ENCODE measurements at regions not wholly inside any gene's neighbourhood (a gene's known extent, or its start where the extent isn't known, plus 50 kb on each side); places are given as distances from the start of the nearest gene placed in this dataset.
"Not testable (repeated sequence)": the region's sequence is repeated elsewhere in the genome, so short reads cannot be mapped to it uniquely, and the experiment has no call there.

DNA sequence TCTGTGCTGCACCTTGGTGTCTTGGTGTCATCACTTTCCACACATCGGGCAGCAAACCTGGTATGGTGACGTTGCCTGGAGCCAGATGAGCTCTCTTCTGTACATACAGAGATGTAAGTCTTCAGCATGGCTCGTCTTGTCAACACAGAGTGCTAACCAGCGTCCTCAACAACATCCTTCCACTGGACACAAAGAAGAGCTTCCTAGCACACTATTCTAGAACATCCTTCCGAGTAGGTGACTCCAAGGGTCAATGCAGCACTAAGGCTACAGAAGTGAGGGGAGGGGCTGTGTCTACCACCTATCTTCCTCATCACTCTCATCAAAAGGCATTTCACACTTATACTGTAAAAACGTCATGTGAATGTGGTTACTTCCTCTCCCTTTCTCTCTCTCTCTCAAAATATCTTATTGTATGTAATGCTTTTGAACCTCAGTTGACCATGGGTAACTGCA is 108.1 kb upstream of the SLC1A4 start:
- ATAC-seq, result no peak
- no peak for DNase-seq
- intact Hi-C loops (cut with DNase I, micrococcal nuclease), result no loop called here

- no peak for DNase-seq
- no peak for ATAC-seq
- intact Hi-C loops (cut with DNase I, micrococcal nuclease), result no loop called here
These were observed 101.6 kb upstream of the SLC1A4 start for GRCh38 chr2:64887565-64887964.

DNA sequence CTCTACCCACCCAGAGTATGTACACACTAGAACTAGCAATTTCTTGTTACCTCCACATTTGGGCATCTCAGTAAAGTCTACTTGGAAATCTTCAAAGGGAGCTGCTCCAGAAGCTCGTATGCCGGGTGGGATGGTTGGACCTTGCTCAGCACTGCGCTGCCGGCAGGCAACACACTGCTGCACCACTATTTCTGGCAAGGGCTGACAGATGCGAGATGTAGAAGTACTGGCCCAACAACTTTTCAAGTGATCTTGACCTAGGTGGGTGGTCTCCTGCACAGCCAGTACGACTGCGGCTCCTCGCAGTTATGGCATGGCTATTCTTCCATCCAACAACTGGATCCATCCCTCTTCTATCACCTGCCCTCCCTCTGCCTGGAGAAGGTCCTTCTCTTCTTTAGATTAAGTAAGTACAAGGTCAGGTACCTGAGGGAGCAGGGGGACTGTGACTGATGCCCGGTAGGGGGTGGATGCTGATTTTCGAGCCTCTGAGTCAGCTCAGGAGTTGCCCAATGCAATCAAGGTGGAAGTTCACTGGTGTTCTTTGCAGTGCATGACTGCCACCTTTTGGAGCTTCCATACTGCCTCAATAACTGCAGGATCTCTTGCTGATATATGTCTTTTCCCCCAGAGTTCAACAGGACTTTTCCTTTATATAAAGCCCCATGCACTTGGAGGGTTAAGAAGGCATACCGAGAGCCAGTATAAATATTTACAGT is 100.4 kb upstream of the SLC1A4 start:
- DNase-seq, result no peak

DNA sequence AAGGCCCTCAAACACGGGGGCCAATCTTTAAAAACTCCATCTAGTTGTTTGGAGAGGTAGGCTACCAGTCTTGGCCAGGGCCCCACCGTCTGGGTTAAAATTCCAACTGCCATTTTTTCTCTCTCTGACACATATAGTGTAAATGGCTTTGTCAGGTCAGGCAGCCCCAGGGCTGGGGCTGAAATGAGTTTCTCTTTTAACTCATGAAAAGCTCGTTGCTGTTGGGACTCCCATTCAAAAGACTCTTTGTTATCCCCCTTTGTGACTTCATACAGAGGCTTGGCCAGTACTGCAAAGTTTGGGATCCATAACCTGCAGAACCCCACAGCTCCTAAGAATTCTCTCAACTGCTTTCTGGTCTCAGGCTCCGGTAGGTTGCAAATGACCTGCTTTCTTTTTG is 99.4 kb upstream of the SLC1A4 start:
- intact Hi-C loops (cut with DNase I, micrococcal nuclease), result no loop called here
- no peak for DNase-seq
- ATAC-seq, result no peak

More for the DNA sequence above, 100.4 kb upstream of the SLC1A4 start:
- no peak for ATAC-seq
- intact Hi-C loops (cut with DNase I, micrococcal nuclease), result no loop called here

- intact Hi-C loops (cut with DNase I, micrococcal nuclease); ATAC-seq; DNase-seq: not testable (repeated sequence)
These were observed 92.6 kb upstream of the SLC1A4 start for GRCh38 chr2:64896572-64896971.

- ATAC-seq (no peak), DNase-seq (no peak)
- intact Hi-C loops (cut with DNase I, micrococcal nuclease), result no loop called here
These were observed 89.9 kb upstream of the SLC1A4 start for GRCh38 chr2:64899081-64899865.

DNA sequence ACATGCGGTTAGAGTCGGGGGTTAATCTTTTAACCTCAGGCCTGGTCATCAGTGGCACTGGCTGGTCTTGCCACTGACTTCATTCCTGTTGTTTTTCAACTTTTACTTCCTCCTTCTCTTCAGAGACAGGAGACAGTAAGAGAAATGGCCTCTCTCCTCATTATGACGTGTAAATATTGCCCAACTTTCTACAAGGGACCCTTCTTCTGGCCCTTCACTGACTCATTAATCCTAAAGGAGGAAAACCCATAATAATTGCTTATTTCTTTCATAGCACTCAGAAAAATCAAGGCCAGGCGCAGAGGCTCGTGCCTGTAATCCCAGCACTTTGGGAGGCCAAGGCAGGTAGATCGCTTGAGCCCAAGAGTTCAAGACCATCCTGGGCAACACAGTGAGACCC is 89.3 kb upstream of the SLC1A4 start:
- DNase-seq; intact Hi-C loops (cut with DNase I, micrococcal nuclease); ATAC-seq: not testable (repeated sequence)

DNA sequence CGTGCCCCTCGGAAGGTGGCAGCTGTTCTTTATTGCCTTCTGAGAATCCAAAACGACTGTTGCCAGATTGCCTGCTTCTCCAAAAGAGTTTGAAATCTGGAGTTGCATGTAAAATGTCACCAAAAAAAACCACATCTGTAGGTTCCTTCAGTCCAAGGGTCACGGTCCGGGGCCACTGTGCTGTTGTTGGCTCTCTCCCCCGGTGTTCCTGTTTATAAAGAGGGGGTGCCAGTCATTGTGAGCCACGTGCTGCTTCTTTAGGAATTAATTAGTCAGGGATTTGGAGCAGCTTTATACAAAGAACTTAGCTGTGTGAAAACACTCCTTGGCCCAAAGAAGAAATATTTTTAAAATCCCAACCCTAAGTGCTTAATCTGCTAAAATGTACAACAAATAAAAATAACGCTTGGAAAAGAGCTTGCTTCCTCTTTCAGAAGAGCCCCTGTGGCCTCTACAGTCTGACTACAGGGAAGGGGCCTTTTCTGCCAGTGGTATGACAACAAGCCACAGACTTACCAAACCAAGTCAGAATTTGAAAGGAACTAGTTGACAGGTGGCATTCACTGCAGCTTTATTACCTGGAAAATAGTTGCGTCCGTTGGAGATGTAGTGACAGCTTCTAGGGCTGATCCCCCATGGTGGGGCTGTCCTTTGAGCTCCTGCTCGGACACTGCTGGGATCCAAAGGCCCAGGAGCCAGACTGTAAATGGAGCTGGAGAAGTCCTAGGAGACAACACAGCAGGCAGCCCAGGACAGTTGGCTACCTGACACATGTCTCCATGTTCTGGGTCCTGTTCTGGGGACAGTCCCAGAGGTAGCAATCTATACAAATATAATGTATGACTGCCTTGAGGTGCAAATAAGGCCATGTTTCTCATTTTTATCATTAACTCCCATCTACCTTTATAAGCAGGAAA is 84.5 kb upstream of the SLC1A4 start:
- intact Hi-C loops (cut with DNase I, micrococcal nuclease), result no loop called here
- no peak for ATAC-seq
- DNase-seq, result no peak

GRCh38 chr2:64905338-64906024 is 83.7 kb upstream of the SLC1A4 start:
- ATAC-seq, result peak; percentile 69
- intact Hi-C loops (cut with DNase I, micrococcal nuclease), result no loop called here
- DNase-seq, result peak; percentile 50 to 58

DNA sequence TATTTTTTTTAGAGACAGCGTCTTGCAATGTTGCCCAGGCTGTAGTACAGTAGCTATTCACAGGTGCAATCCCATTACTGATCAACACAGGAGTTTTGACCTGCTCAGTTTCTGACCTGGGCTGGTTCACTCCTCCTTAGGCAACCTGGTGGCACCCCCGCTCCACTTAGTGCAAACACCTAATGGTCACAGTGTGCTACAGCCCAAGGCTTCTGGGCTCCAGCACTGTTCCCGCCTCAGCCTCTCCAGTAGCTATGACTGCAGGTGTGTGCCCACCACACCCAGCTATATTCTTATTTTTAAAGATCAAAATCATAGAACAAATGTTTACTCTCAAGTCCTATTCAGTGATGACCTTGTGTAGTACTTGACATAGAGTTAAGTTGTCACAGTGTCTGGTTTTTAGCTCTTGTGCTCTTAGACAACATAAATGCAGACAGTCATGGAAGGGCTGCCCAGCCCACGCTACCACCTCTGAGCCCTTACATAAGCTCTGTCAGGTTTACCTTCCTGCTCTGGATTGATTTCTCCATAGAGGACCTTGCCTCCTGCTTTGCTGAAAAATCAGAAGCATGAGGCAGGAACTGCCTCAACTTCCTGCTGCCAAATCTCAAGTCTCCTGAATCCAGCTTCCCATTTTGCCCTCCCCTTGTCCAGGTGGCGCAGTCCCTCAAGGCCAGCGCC is 82.2 kb upstream of the SLC1A4 start:
- intact Hi-C loops (cut with DNase I, micrococcal nuclease), result no loop called here
- no peak for DNase-seq
- peak; percentile 70 for ATAC-seq

DNA sequence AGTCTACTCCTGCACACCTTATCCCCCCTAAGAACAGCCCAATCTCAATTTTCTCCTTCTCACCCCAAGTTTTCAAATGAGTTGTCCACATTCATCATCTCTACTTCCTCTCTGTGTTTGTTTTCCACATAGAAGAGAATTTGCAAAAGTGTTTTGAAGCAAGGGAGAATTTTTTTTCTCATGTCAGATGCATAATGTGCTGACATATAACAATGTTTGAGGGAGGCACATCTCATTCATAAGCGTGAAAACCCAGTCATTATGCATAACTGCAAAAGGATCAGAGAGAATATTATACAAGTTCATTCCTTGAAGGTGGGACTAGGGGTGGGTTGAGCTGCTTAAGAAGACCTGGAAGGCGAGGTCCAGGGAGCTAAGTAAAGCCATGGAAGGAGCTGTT is 80.8 kb upstream of the SLC1A4 start:
- intact Hi-C loops (cut with DNase I, micrococcal nuclease), result no loop called here
- DNase-seq, result no peak
- no peak for ATAC-seq

DNA sequence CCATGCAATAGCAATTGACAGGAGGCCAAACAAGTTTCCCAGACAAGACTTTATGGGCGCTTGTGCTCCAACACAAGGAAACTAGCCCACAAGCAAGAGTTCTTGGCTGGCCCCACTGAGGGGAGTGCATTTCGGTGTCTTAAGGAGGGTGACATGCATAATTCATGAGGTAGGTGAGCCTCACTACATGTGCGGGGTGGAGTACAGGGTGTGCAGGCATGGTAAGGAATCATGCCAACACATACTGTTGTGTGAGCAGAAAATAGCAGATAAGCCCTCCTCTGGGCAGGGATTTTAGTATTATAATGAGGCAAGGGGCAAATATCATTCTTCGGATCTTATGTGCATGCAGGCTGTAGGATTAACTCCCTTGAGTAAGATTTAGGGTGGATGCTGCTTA is 78.7 kb upstream of the SLC1A4 start:
- intact Hi-C loops (cut with DNase I, micrococcal nuclease), result no loop called here
- DNase-seq, result no peak
- no peak for ATAC-seq

GRCh38 chr2:64910972-64911433 is 78.2 kb upstream of the SLC1A4 start:
- no peak for DNase-seq
- intact Hi-C loops (cut with DNase I, micrococcal nuclease), result no loop called here
- no peak for ATAC-seq

DNA sequence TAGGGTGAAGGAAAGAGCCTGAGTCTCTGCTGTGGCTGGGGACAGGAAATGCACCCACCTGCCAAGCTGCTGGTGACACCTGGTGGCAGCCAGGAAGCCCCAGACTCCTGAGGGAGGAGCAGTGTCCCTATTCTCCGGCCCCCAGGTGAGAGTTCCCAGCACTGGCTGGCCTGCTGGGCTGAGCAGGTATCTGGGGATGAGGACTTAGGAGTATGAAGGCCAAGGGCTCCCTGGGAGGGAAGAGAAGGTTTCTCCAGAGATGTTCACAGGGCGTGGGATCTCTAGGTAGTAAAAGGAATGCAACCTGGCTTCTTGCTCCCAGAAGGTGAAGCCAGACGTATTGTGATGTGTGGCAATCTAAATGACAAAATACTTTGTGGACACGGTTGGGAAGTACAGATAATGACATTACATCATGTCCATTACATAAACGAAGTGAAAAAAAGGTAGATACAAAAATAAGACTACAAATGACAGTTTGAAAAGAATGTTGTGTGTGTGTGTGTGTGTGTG is 75.8 kb upstream of the SLC1A4 start:
- intact Hi-C loops (cut with DNase I, micrococcal nuclease), result no loop called here
- ATAC-seq, result peak; percentile 74
- peak in 1 of 2 donors; percentile 67 for DNase-seq

DNA sequence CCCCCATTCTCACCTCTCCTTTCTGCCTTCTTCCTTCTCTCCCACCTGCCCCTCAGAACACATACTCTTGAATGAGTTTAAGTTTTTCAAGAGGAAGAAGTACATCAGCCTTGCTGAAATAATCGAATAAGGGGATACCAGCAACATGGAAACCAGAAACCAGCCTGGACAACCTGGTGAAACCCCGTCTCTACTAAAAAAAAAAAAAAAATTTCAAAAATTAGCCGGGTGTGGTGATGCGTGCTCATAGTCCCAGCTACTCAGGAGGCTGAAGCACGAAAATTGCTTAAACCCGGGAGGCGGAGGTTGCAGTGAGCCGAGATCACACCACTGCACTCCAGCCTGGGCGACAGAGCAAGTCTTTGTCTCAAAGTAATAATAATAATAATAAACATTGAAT is 75.0 kb upstream of the SLC1A4 start:
- no peak for DNase-seq
- no peak for ATAC-seq
- intact Hi-C loops (cut with DNase I, micrococcal nuclease), result no loop called here

DNA sequence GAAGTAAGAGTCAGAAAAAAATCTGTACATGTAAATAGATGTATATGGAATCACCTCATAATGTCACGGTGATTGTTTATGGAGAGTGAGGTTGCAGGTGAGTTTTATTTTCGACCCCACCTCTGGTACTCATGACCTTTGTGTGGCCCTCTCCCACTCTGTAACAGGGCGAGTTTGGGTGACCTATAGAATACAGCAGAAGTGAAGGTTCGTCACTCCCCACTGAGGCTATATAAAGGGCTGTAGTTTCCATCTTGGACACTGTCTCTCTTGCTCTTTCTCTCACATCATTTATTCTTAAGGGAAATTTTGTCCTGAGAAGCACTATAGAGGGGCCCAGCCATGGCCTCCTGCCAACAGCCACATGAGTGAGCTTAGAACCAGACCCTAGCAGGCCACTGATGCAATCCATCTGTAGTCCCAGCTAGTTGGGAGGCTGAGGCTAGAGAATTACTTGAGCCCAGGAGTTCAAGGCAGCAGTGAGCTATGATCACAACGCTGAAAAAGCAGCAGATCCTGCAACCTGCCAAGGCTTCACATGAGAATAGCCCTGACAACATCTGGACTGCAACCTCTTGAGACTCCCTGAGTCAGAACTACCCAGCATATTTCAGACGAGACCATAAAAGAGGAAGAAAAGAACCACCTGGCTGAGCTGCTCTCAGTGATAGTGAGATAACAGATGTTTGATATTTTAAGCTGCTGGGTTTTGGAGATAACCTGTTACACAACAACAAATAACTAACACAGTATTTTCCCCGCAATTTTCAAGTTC is 74.3 kb upstream of the SLC1A4 start:
- intact Hi-C loops (cut with DNase I, micrococcal nuclease), result loop anchor here (5.0 kb wide), 1 partner anchor 127 kb away; no protein-coding TSS in a partner anchor
- ATAC-seq (no peak), DNase-seq (no peak)

DNA sequence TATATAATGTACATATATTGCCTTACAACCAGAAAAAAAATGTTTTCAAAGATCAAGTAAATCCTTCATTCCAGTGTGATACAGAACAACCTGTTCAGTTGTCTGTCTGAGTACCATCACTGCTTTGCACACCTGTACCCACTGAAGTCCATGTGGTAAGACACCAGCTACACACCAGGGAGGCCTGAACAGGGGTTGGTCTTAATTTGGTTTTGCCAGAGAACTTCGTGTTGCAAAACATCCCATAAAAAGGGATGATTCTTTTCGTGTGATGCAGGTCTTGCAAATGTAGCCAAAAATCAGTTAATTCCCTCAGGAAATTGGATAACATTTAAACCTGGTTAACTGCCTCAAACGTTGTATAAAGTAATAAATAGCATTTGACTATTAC is 73.7 kb upstream of the SLC1A4 start:
- intact Hi-C loops (cut with DNase I, micrococcal nuclease), result loop anchor here (5.0 kb wide), 1 partner anchor 127 kb away; no protein-coding TSS in a partner anchor
- ATAC-seq (no peak), DNase-seq (no peak)
